Stimulated activated CD4-positive, alpha-beta T cell treated with anti-CD3 and anti-CD28 coated beads, Interleukin-1b, Interleukin-23, amount 100 ng/mL, for 1 hour (primary cell): ENCODE measurements at regions not wholly inside any gene's neighbourhood (a gene's known extent, or its start where the extent isn't known, plus 50 kb on each side); places are given as distances from the start of the nearest gene placed in this dataset.
"Not testable (repeated sequence)": the region's sequence is repeated elsewhere in the genome, so short reads cannot be mapped to it uniquely, and the experiment has no call there.

ENCODE experiments used
- DNase-seq, 2 donors: peaks; one replicate each; pipeline ENCODE4 v3.0.0-alpha.2; 2020; ENCODE audit warnings: low read depth in 2 of 2

GRCh38 chr4:163693211-163693610 lies 198.7 kb downstream of the TMA16 start:
- DNase-seq, result no peak

DNA sequence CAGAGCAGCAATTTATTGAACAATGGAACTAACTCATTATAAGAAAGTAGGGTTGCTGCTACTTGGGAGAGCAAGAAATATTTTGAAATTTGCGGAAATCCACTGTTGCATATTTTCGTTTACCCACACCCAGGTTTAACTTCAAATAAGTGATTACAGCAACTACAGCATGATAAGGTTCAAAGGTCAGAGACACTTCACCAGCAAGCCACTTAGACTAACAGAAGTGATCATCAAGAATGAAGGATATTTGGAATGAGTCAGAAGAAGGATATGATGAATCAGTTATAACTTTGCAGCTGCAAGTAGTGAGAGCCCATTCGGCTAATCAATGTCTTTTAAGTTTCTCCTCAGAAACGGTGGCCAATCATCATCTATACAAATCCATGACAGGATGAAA lies 199.3 kb downstream of the TMA16 start:
- no peak for DNase-seq

DNA sequence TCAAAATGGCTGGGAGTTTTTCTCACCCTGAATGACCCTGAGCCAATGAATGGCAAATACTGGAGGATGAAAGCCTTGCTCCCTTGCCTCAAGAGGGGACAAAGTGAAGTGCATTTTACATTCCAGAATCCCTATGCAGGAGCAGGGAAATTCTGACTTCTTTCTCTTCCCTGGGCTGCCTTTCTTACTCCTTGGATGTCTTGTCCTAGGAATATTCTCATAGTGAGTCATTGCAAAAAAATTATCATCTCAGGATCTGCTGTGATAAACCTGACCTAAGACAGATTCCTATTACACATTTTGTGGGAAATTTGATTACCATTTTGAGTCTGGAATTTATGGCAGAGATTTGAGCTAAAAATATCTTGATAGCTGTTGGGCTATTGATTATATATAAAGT lies 199.9 kb downstream of the TMA16 start:
- DNase-seq, result no peak

- no peak for DNase-seq
Measured at GRCh38 chr4:163697121-163697520, 202.6 kb downstream of the TMA16 start.

GRCh38 chr4:163700383-163700782 lies 205.9 kb downstream of the TMA16 start:
- DNase-seq, result not testable (repeated sequence)

DNA sequence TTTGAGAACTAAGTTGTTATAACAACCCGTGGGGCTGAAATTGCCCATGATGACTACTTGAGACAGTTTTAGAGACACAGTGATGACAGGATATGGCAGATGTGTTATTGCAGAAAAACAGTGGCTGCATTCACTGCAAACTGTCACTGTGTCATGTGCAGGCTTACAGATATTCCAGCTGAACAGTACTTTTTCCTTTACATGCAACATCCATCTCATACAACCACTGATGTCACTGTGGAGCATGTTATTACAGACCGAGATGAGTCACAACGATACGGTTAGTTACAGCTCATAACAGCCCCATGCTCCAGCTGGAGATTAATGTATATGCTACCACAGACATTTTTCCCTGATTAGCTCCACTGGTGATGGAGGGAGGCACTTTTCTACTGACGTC lies 207.4 kb downstream of the TMA16 start:
- DNase-seq, result no peak

GRCh38 chr4:163702736-163703135 lies 208.2 kb downstream of the TMA16 start:
- DNase-seq, result no peak

- DNase-seq, result no peak
Measured at GRCh38 chr4:163703251-163703650, 208.8 kb downstream of the TMA16 start.

GRCh38 chr4:163707873-163708272 lies 213.4 kb downstream of the TMA16 start:
- DNase-seq, result no peak

- no peak for DNase-seq
Measured at GRCh38 chr4:163709601-163710000, 215.1 kb downstream of the TMA16 start.

- no peak for DNase-seq
Measured at GRCh38 chr4:163710158-163710557, 215.7 kb downstream of the TMA16 start.

DNA sequence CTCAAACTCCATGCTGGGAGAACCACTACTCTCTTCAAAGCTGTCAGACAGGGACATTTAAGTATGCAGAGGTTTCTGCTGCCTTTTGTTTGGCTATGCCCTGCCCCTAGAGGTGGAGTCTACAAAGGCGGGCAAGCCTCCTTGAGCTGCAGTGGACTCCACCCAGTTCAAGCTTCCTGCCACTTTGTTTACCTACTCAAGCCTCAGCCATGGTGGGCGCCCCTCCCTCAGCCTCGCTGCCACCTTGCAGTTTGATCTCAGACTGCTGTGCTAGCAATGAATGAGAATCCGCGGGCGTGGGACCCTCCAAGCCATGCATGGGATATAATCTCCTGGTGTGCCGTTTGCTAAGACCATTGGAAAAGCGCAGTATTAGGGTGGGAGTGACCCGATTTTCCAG lies 230.0 kb downstream of the TMA16 start:
- not testable (repeated sequence) for DNase-seq

- DNase-seq, result no peak
Measured at GRCh38 chr4:163726641-163727040, 232.2 kb downstream of the TMA16 start.

- DNase-seq, result no peak
Measured at GRCh38 chr4:163731071-163731470, 236.6 kb downstream of the TMA16 start.

DNA sequence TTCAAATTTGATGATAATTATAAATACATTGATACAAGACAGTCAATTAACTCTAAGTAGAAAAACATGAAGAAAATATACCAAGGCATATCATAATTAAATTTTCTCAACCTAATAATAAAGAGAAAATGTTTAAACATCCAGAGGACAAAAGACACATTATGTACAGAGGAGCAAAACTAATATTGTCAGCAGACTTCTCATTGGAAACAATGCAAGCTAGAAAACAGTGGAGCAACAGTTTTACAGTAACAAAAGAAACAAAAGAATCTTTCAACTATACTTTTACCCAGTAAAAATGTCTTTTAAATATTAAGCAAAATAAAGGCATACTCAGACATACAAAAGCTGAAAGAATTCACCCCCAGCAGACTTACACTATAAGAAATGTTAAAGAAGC lies 238.0 kb downstream of the TMA16 start:
- no peak for DNase-seq

DNA sequence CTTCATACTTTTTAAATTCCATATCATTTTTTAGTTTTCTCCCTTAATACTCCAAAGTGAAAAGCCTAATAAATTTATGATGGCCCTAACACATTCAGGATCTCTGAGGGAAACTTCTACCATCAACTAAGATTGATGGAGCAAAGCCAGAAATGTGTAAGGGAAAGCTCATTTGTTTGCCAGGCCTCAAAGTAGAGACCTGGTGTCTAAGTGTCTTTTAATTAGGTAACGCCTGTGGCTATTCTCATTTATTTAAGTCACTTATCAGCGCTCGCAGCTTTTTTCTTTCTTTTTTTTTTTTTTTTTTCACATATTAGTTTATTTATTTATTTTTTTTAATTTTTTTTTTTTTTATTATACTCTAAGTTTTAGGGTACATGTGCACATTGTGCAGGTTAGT lies 242.4 kb downstream of the TMA16 start:
- DNase-seq, result no peak

GRCh38 chr4:163737846-163738245 lies 243.4 kb downstream of the TMA16 start:
- not testable (repeated sequence) for DNase-seq

- DNase-seq, result no peak
Measured at GRCh38 chr4:163738521-163738920, 244.0 kb downstream of the TMA16 start.

- no peak for DNase-seq
Measured at GRCh38 chr4:163744861-163745260, 250.4 kb downstream of the TMA16 start.

GRCh38 chr4:163747293-163747692 lies 252.8 kb downstream of the TMA16 start:
- DNase-seq, result no peak

DNA sequence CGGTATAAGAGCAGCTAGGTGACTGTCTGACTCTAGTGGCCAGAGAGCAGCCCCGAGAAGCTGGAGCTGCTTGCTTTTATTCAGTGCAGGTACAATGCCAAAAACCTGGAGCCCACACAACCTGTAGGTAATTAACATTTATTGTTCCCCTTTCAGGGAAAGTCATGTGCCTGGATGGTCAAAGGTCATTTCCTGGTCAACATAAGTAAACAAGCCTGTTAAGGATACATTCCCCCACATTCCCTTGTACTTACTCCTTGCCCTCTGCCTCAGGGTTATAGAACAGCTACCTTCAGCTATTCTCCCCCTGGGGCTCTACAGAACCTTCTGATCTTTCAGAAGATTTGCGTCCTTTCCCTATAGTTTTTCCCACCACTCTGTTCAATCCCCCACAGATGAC lies 253.4 kb downstream of the TMA16 start:
- DNase-seq, result no peak

DNA sequence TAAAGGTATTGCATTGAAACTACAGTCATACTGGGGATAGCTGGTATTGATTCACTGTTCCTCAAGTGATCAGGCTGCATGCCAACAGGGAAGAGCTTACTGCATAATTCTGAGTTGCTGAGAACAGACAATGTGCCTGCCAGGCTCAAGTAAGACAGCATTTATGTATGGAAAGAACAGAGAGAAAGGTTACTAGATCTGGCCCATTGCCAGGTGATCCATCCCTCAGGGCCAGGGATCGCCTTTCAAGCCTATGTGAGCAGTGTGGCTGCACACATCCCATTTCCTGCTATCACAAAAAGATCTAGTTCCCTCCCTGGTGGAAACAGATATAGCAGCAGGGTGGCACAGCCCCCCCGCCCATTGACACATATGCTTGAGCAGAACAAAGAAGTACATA lies 254.0 kb downstream of the TMA16 start:
- DNase-seq, result no peak

DNA sequence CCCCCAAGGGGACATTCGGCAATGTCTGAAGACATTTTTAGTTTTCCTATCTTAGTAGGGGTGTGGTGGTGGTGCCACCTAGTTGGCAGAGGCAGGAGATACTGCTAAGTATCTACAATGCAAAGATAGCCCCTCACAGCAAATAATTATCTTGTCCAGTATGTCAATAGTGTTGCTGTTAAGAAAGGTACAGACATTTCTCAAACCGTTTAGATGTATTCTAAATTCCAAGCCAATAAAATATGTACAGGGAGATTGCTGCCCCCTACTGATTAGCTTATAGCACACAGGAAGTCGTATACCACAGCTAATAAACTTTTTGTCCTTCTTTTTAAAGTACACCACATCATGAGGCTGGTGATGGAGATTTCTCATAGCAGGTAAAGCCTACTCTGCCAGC lies 260.5 kb downstream of the TMA16 start:
- DNase-seq, result no peak

GRCh38 chr4:163757219-163757618 lies 262.7 kb downstream of the TMA16 start:
- no peak for DNase-seq

DNA sequence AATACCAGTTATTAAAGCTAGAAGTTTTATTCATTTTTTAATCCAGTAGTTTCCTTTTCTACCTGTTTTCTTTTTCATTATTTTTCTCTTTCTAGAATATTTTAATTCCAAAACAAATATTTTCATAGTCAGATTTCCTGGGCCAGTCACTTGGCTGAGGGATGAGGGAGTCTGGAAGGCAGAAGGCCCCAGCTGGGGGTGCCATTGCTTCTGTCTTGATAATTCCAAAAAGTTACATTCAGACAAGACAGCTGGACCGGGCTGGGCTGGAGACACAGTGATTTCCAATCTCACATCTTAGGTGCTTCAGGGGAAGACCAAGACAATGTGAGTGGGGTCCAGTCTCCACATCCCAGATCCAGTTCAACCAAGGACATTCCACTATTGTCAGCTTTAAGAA lies 263.5 kb downstream of the TMA16 start:
- DNase-seq, result no peak
